Neural cell (in vitro differentiated cells): ENCODE measurements at regions not wholly inside any gene's neighbourhood (a gene's known extent, or its start where the extent isn't known, plus 50 kb on each side); places are given as distances from the start of the nearest gene placed in this dataset.

Source experiments
- H2AFZ ChIP-seq: fragments of 200-600, 300-800 bp; sonication (generic), shearing (Covaris generic); 2 replicates; pipeline ENCODE4 v1.6.0; 2014; ENCODE audit warnings: low read depth, mild to moderate bottlenecking, antibody characterized with exemption, low read length, moderate library complexity
- H3F3A ChIP-seq: fragments of 200-600 bp; shearing (Covaris generic); 2 replicates; pipeline ENCODE4 v1.6.1; 2016; ENCODE audit warnings: mild to moderate bottlenecking, moderate library complexity, mixed read lengths, antibody characterized with exemption, low read length; ENCODE audit not compliant: insufficient read depth, poor library complexity, severe bottlenecking
- H3K27ac ChIP-seq: fragments of 200-600, 300-800 bp; sonication (generic), shearing (Covaris generic); 2 replicates; pipeline ENCODE4 v1.5.1; 2014; ENCODE audit warnings: mild to moderate bottlenecking, low read length, moderate library complexity
- H3K27me3 ChIP-seq: fragments of 300-800, 200-600 bp; sonication (generic), shearing (Covaris generic); 2 replicates; pipeline ENCODE4 v1.6.0; 2014; ENCODE audit warnings: mild to moderate bottlenecking, low read depth, low read length, moderate library complexity; ENCODE audit not compliant: insufficient read depth
- H3K36me3 ChIP-seq: fragments of 300-800, 200-600 bp; sonication (generic), shearing (Covaris generic); 2 replicates; pipeline ENCODE4 v1.5.1; 2014; ENCODE audit warnings: mild to moderate bottlenecking, antibody characterized with exemption, low read length, moderate library complexity; ENCODE audit not compliant: insufficient read depth
- H3K4me2 ChIP-seq: fragments of 300-800, 200-600 bp; sonication (generic), shearing (Covaris generic); 2 replicates; pipeline ENCODE4 v1.6.0; 2014; ENCODE audit warnings: mild to moderate bottlenecking, low read length
- H3K4me3 ChIP-seq: fragments of 300-800, 200-600 bp; sonication (generic), shearing (Covaris generic); 2 replicates; pipeline ENCODE4 v1.5.1; 2014; ENCODE audit warnings: mild to moderate bottlenecking, low read length, moderate library complexity
- H3K79me2 ChIP-seq: fragments of 200-600 bp; shearing (Covaris generic); replicated peaks from 2 replicates; pipeline ENCODE4 v1.6.0; 2014; ENCODE audit warnings: mild to moderate bottlenecking, low read length, moderate library complexity; ENCODE audit not compliant: insufficient read depth
- H3K9ac ChIP-seq: fragments of 300-800, 200-600 bp; sonication (generic), shearing (Covaris generic); 2 replicates; pipeline ENCODE4 v1.6.1; 2016; ENCODE audit warnings: mild to moderate bottlenecking, low read length, mixed read lengths
- H3K9me2 ChIP-seq: fragments of 200-600 bp; shearing (Covaris generic); 2 replicates; pipeline ENCODE4 v1.6.1; 2016; ENCODE audit warnings: mild to moderate bottlenecking, low read length, mixed read lengths; ENCODE audit not compliant: insufficient read depth
- H3K9me3 ChIP-seq: fragments of 200-600, 300-800 bp; sonication (generic), shearing (Covaris generic); 2 replicates; pipeline ENCODE4 v1.6.1; 2016; ENCODE audit warnings: mild to moderate bottlenecking, mixed run types, low read length, moderate library complexity, mixed read lengths
- H4K20me1 ChIP-seq: fragments of 200-600 bp; shearing (Covaris generic); 2 replicates; pipeline ENCODE4 v1.6.1; 2016; ENCODE audit warnings: mild to moderate bottlenecking, mixed run types; ENCODE audit not compliant: insufficient read depth
- CTCF ChIP-seq: fragments of 450-650 bp; IDR thresholded peaks from 2 replicates; pipeline ENCODE4 v1.5.1; 2014; ENCODE audit warnings: antibody characterized with exemption, mild to moderate bottlenecking, moderate library complexity; ENCODE audit not compliant: poor library complexity, severe bottlenecking
- EP300 ChIP-seq: fragments of 450-650 bp; conservative IDR thresholded peaks from 2 replicates; pipeline ENCODE4 v1.6.1; 2014; ENCODE audit warnings: antibody characterized with exemption, mild to moderate bottlenecking, moderate library complexity; ENCODE audit not compliant: poor library complexity, severe bottlenecking
- EZH2 ChIP-seq: fragments of 200-600, 300-800 bp; shearing (Covaris generic), sonication (generic); IDR thresholded peaks from 2 replicates; pipeline ENCODE4 v1.6.1; 2014; ENCODE audit warnings: antibody characterized with exemption, low read length, borderline replicate concordance, mild to moderate bottlenecking; ENCODE audit not compliant: insufficient read depth, poor library complexity, severe bottlenecking
- MXI1 ChIP-seq: fragments of 450-650 bp; conservative IDR thresholded peaks from 2 replicates; pipeline ENCODE4 v1.6.1; 2014; ENCODE audit warnings: antibody characterized with exemption, mild to moderate bottlenecking; ENCODE audit not compliant: poor library complexity, severe bottlenecking
- POLR2AphosphoS5 ChIP-seq: IDR thresholded peaks from 2 replicates; pipeline ENCODE4 v1.6.1; 2012
- RAD21 ChIP-seq: fragments of 450-650 bp; conservative IDR thresholded peaks from 2 replicates; pipeline ENCODE4 v1.6.1; 2014; ENCODE audit warnings: antibody characterized with exemption, mild to moderate bottlenecking, moderate library complexity
- REST ChIP-seq: IDR thresholded peaks from 2 replicates; pipeline ENCODE4 v1.6.1; 2012; ENCODE audit warnings: borderline replicate concordance
- SMC3 ChIP-seq: fragments of 450-650 bp; conservative IDR thresholded peaks from 2 replicates; pipeline ENCODE4 v1.6.1; 2014; ENCODE audit warnings: antibody characterized with exemption, mild to moderate bottlenecking, moderate library complexity; ENCODE audit not compliant: poor library complexity
- TAF1 ChIP-seq: IDR thresholded peaks from 2 replicates; pipeline ENCODE4 v1.6.1; 2012; ENCODE audit warnings: low read depth

GRCh38 chr20:54897787-54898186 is 422.4 kb downstream of the DOK5 start:
- Histone ChIP-seq H4K20me1 (no peaks in the 10 kb centered on the region), H3K9me2 (no peaks in the 10 kb centered on the region), H3K9ac (no peak overlapping the region), H3K27me3 (no peaks in the 10 kb centered on the region), H3K27ac (no peak overlapping the region), H3K4me3 (no peak overlapping the region), H2AFZ (no peak overlapping the region), H3K9me3 (no peaks in the 10 kb centered on the region), H3K4me2 (no peak overlapping the region), H3K36me3 (no peaks in the 10 kb centered on the region), H3F3A (no peaks in the 10 kb centered on the region), H3K79me2 (no peaks in the 10 kb centered on the region)
- TF ChIP-seq RAD21 = no peak
- TF ChIP-seq TAF1 = no peak
- TF ChIP-seq POLR2AphosphoS5 = no peak
- no peak for TF ChIP-seq REST
- no peak for TF ChIP-seq SMC3
- TF ChIP-seq EZH2 = no peak
- TF ChIP-seq CTCF = no peak
- no peak for TF ChIP-seq EP300
- TF ChIP-seq MXI1 = no peak

GRCh38 chr20:54891907-54892306 is 416.5 kb downstream of the DOK5 start:
- no peak overlapping the region for H3K4me3 ChIP-seq
- H3F3A ChIP-seq = no peaks in the 10 kb centered on the region
- H3K9me3 ChIP-seq = no peaks in the 10 kb centered on the region
- no peak overlapping the region for H3K4me2 ChIP-seq
- TF ChIP-seq POLR2AphosphoS5 (no peak), TAF1 (no peak)
- no peaks in the 10 kb centered on the region for H3K36me3 ChIP-seq
- no peak overlapping the region for H3K9ac ChIP-seq
- no peaks in the 10 kb centered on the region for H4K20me1 ChIP-seq
- no peaks in the 10 kb centered on the region for H3K9me2 ChIP-seq
- H2AFZ ChIP-seq = no peak overlapping the region
- H3K79me2 ChIP-seq = no peaks in the 10 kb centered on the region
- no peak overlapping the region for H3K27ac ChIP-seq
- no peaks in the 10 kb centered on the region for H3K27me3 ChIP-seq

GRCh38 chr20:54879393-54879792 is 404.0 kb downstream of the DOK5 start:
- no peaks in the 10 kb centered on the region for H3K79me2 ChIP-seq
- H4K20me1 ChIP-seq = no peaks in the 10 kb centered on the region
- no peak overlapping the region for H2AFZ ChIP-seq
- no peak for TF ChIP-seq POLR2AphosphoS5
- no peak for TF ChIP-seq REST
- no peak for TF ChIP-seq EP300
- no peak for TF ChIP-seq SMC3
- no peak for TF ChIP-seq TAF1
- TF ChIP-seq EZH2 = no peak
- TF ChIP-seq CTCF = no peak
- no peak for TF ChIP-seq MXI1
- no peak for TF ChIP-seq RAD21
- H3K36me3 ChIP-seq = no peaks in the 10 kb centered on the region
- H3K27ac ChIP-seq = no peak overlapping the region
- no peaks in the 10 kb centered on the region for H3K27me3 ChIP-seq
- no peaks in the 10 kb centered on the region for H3F3A ChIP-seq
- no peaks in the 10 kb centered on the region for H3K9me2 ChIP-seq
- no peak overlapping the region for H3K4me2 ChIP-seq
- H3K4me3 ChIP-seq = no peak overlapping the region
- no peak overlapping the region for H3K9ac ChIP-seq
- no peaks in the 10 kb centered on the region for H3K9me3 ChIP-seq
